ENCODE measurements at regions not wholly inside any gene's neighbourhood (a gene's known extent, or its start where the extent isn't known, plus 50 kb on each side); places are given as distances from the start of the nearest gene placed in this dataset.

GRCh38 chr12:81874586-81874985 lies 115.4 kb upstream of the PPFIA2 start:
- no peak for TF ChIP-seq CTCF (IDR thresholded peaks at IDR 0.05; ENCODE audit: borderline replicate concordance)
- intact Hi-C loops (cut with micrococcal nuclease), result no loop called here

GRCh38 chr12:81874166-81874565 lies 115.0 kb upstream of the PPFIA2 start:
- intact Hi-C loops (cut with micrococcal nuclease), result no loop called here
- H3K27ac ChIP-seq (replicated peaks), result no peak overlapping the region
- no peak for DNase-seq
- H3K9me3 ChIP-seq (replicated peaks), result no peaks in the 10 kb centered on the region
- no peak for TF ChIP-seq CTCF (IDR thresholded peaks at IDR 0.05; ENCODE audit: borderline replicate concordance)
- H3K27me3 ChIP-seq (ENCODE audit: low read depth), result no peaks in the 10 kb centered on the region
- H3K36me3 ChIP-seq, result no peaks in the 10 kb centered on the region
- no peaks in the 10 kb centered on the region for H3K4me1 ChIP-seq
- no peak overlapping the region for H3K4me3 ChIP-seq

More at GRCh38 chr12:81874586-81874985, 115.4 kb upstream of the PPFIA2 start:
- Histone ChIP-seq H3K4me3 (no peak overlapping the region), H3K36me3 (no peaks in the 10 kb centered on the region), H3K27me3 (ENCODE audit: low read depth) (no peaks in the 10 kb centered on the region), H3K9me3 (replicated peaks) (no peaks in the 10 kb centered on the region), H3K4me1 (no peaks in the 10 kb centered on the region), H3K27ac (replicated peaks) (no peak overlapping the region)
- no peak for DNase-seq

GRCh38 chr12:81872400-81872799 lies 113.2 kb upstream of the PPFIA2 start:
- intact Hi-C loops (cut with micrococcal nuclease), result no loop called here
- H3K27me3 ChIP-seq (ENCODE audit: low read depth), result no peaks in the 10 kb centered on the region
- H3K9me3 ChIP-seq (replicated peaks), result no peaks in the 10 kb centered on the region
- no peak for TF ChIP-seq CTCF (IDR thresholded peaks at IDR 0.05; ENCODE audit: borderline replicate concordance)
- no peak overlapping the region for H3K27ac ChIP-seq (replicated peaks)
- no peak overlapping the region for H3K4me3 ChIP-seq
- no peak for DNase-seq
- no peaks in the 10 kb centered on the region for H3K4me1 ChIP-seq
- no peaks in the 10 kb centered on the region for H3K36me3 ChIP-seq

- intact Hi-C loops (cut with micrococcal nuclease), result no loop called here
- no peak overlapping the region for H3K27ac ChIP-seq (replicated peaks)
- no peak for TF ChIP-seq CTCF (IDR thresholded peaks at IDR 0.05; ENCODE audit: borderline replicate concordance)
Observed at GRCh38 chr12:81866081-81866480, 106.9 kb upstream of the PPFIA2 start.

GRCh38 chr12:81863406-81863805 lies 104.3 kb upstream of the PPFIA2 start:
- H3K4me1 ChIP-seq, result no peaks in the 10 kb centered on the region
- H3K9me3 ChIP-seq (replicated peaks), result no peaks in the 10 kb centered on the region
- intact Hi-C loops (cut with micrococcal nuclease), result no loop called here
- TF ChIP-seq CTCF (IDR thresholded peaks at IDR 0.05; ENCODE audit: borderline replicate concordance), result no peak
- no peak overlapping the region for H3K27ac ChIP-seq (replicated peaks)
- H3K36me3 ChIP-seq, result no peaks in the 10 kb centered on the region
- no peak for DNase-seq
- no peaks in the 10 kb centered on the region for H3K27me3 ChIP-seq (ENCODE audit: low read depth)
- no peak overlapping the region for H3K4me3 ChIP-seq

More at GRCh38 chr12:81866081-81866480, 106.9 kb upstream of the PPFIA2 start:
- Histone ChIP-seq H3K4me3 (no peak overlapping the region), H3K36me3 (no peaks in the 10 kb centered on the region), H3K9me3 (replicated peaks) (no peaks in the 10 kb centered on the region), H3K4me1 (no peaks in the 10 kb centered on the region), H3K27me3 (ENCODE audit: low read depth) (no peaks in the 10 kb centered on the region)
- DNase-seq, result no peak

GRCh38 chr12:81859521-81859920 lies 100.4 kb upstream of the PPFIA2 start:
- H3K9me3 ChIP-seq (replicated peaks), result no peaks in the 10 kb centered on the region

More at GRCh38 chr12:81859521-81859920, 100.4 kb upstream of the PPFIA2 start:
- intact Hi-C loops (cut with micrococcal nuclease), result no loop called here
- H3K27me3 ChIP-seq (ENCODE audit: low read depth), result no peaks in the 10 kb centered on the region
- H3K27ac ChIP-seq (replicated peaks), result no peak overlapping the region
- no peak for DNase-seq
- TF ChIP-seq CTCF (IDR thresholded peaks at IDR 0.05; ENCODE audit: borderline replicate concordance), result no peak
- H3K36me3 ChIP-seq, result no peaks in the 10 kb centered on the region
- H3K4me1 ChIP-seq, result no peaks in the 10 kb centered on the region
- H3K4me3 ChIP-seq, result no peak overlapping the region

All from left ventricle myocardium inferior (tissue), 1 donor.